ENCODE measurements at regions not wholly inside any gene's neighbourhood (a gene's known extent, or its start where the extent isn't known, plus 50 kb on each side); places are given as distances from the start of the nearest gene placed in this dataset.

DNA sequence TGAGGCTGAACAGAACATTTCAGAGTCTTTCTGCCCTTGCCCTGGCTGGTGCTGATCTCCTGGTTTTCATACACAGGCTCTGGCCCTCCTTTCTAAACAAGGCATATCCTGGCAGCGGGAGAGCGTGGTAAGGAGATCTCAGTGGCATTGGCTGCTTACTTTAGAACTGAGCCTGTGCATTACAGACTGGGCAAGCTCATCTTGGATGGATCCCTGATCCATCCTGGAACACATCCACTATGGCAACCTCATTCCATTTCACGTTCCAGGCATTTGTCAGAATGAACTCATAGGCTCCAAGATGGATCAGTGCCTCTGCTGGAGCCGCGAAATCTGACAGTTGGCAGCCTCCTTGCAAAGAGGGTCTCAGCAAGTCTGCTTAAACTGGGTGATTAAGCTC is 224.5 kb upstream of the PELI2 start:
- DNase-seq (ENCODE audit: low read depth): no peak
- Mint-ChIP-seq H3K4me1 (ENCODE audit: low read depth, unreplicated experiment) (no peaks in the 10 kb centered on the region), H3K27me3 (ENCODE audit: low read depth, unreplicated experiment) (peaks cover 12% of the 10 kb centered on the region)

DNA sequence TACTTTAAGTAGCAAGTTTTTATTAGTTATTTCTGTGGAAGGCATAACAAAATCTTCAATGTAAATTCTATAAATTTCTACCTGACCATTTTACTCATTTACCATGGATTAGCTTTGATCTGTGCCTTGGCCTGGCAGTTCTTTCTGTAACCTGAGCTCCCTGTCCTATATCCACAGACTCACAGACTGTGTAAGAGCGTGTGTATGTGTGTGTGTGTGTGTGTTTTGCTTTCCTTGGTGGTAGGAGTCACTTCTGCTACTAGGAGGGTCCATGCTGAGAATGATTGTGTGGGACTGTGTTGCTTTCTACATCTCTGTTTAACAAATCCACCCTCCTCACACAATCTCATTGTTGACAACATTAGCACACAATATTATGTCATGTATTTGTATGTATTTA is 221.2 kb upstream of the PELI2 start:
- no peaks in the 10 kb centered on the region for H3K27me3 ChIP-seq (ENCODE audit: insufficient read depth, low read length)
- H2AFZ ChIP-seq (ENCODE audit: low read depth, low read length): no peak overlapping the region
- no peak overlapping the region for H3K4me3 ChIP-seq (ENCODE audit: insufficient read depth, low read depth, low read length)
- no peaks in the 10 kb centered on the region for H4K20me1 ChIP-seq (ENCODE audit: insufficient read depth, low read length)
- FAIRE-seq (no peak), DNase-seq (ENCODE audit: low read depth) (no peak)
- no peaks in the 10 kb centered on the region for H3K79me2 ChIP-seq (ENCODE audit: insufficient read depth, low read length)
- peaks cover 7% of the 10 kb centered on the region for H3K4me1 ChIP-seq (ENCODE audit: insufficient read depth, low read length)
- no peak overlapping the region for H3K27ac ChIP-seq (ENCODE audit: low read depth, low read length)
- no peak overlapping the region for H3K4me2 ChIP-seq (ENCODE audit: low read length)
- no peak overlapping the region for H3K9ac ChIP-seq (ENCODE audit: low read length)
- no peak for TF ChIP-seq EZH2 (IDR thresholded peaks at IDR 0.05; ENCODE audit: insufficient read depth, low read length)
- TF ChIP-seq, protein P1, sequence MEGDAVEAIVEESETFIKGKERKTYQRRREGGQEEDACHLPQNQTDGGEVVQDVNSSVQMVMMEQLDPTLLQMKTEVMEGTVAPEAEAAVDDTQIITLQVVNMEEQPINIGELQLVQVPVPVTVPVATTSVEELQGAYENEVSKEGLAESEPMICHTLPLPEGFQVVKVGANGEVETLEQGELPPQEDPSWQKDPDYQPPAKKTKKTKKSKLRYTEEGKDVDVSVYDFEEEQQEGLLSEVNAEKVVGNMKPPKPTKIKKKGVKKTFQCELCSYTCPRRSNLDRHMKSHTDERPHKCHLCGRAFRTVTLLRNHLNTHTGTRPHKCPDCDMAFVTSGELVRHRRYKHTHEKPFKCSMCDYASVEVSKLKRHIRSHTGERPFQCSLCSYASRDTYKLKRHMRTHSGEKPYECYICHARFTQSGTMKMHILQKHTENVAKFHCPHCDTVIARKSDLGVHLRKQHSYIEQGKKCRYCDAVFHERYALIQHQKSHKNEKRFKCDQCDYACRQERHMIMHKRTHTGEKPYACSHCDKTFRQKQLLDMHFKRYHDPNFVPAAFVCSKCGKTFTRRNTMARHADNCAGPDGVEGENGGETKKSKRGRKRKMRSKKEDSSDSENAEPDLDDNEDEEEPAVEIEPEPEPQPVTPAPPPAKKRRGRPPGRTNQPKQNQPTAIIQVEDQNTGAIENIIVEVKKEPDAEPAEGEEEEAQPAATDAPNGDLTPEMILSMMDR (IDR thresholded peaks at IDR 0.05; ENCODE audit: insufficient read depth, low read depth, low read length): no peak
- Mint-ChIP-seq H3K4me3 (ENCODE audit: unreplicated experiment) (no peak overlapping the region), H3K36me3 (ENCODE audit: low read depth, unreplicated experiment) (no peaks in the 10 kb centered on the region), H3K27ac (ENCODE audit: unreplicated experiment) (no peak overlapping the region), H3K4me1 (ENCODE audit: low read depth, unreplicated experiment) (no peaks in the 10 kb centered on the region), H3K27me3 (ENCODE audit: low read depth, unreplicated experiment) (peaks cover 10% of the 10 kb centered on the region), H3K9me3 (ENCODE audit: unreplicated experiment) (peaks cover 3% of the 10 kb centered on the region)
- no peaks in the 10 kb centered on the region for H3K9me3 ChIP-seq (ENCODE audit: insufficient read depth, low read depth, low read length)
- no peaks in the 10 kb centered on the region for H3K36me3 ChIP-seq (ENCODE audit: insufficient read depth, low read length)

More for the DNA sequence above, 224.5 kb upstream of the PELI2 start:
- H3K4me3 ChIP-seq (ENCODE audit: insufficient read depth, low read depth, low read length): no peak overlapping the region
- H3K27ac ChIP-seq (ENCODE audit: low read depth, low read length): no peak overlapping the region
- no peaks in the 10 kb centered on the region for H3K36me3 Mint-ChIP-seq (ENCODE audit: low read depth, unreplicated experiment)
- no peaks in the 10 kb centered on the region for H3K36me3 ChIP-seq (ENCODE audit: insufficient read depth, low read length)
- no peak for FAIRE-seq
- no peak overlapping the region for H3K27ac Mint-ChIP-seq (ENCODE audit: unreplicated experiment)
- no peaks in the 10 kb centered on the region for H3K27me3 ChIP-seq (ENCODE audit: insufficient read depth, low read length)
- no peaks in the 10 kb centered on the region for H3K79me2 ChIP-seq (ENCODE audit: insufficient read depth, low read length)
- peaks cover 3% of the 10 kb centered on the region for H3K9me3 Mint-ChIP-seq (ENCODE audit: unreplicated experiment)
- H2AFZ ChIP-seq (ENCODE audit: low read depth, low read length): no peak overlapping the region
- H3K4me2 ChIP-seq (ENCODE audit: low read length): no peak overlapping the region
- TF ChIP-seq EZH2 (IDR thresholded peaks at IDR 0.05; ENCODE audit: insufficient read depth, low read length): no peak
- TF ChIP-seq, protein P1 (IDR thresholded peaks at IDR 0.05; ENCODE audit: insufficient read depth, low read depth, low read length): no peak
- H4K20me1 ChIP-seq (ENCODE audit: insufficient read depth, low read length): no peaks in the 10 kb centered on the region
- H3K4me3 Mint-ChIP-seq (ENCODE audit: unreplicated experiment): no peak overlapping the region
- H3K4me1 ChIP-seq (ENCODE audit: insufficient read depth, low read length): no peaks in the 10 kb centered on the region
- no peaks in the 10 kb centered on the region for H3K9me3 ChIP-seq (ENCODE audit: insufficient read depth, low read depth, low read length)
- H3K9ac ChIP-seq (ENCODE audit: low read length): no peak overlapping the region

DNA sequence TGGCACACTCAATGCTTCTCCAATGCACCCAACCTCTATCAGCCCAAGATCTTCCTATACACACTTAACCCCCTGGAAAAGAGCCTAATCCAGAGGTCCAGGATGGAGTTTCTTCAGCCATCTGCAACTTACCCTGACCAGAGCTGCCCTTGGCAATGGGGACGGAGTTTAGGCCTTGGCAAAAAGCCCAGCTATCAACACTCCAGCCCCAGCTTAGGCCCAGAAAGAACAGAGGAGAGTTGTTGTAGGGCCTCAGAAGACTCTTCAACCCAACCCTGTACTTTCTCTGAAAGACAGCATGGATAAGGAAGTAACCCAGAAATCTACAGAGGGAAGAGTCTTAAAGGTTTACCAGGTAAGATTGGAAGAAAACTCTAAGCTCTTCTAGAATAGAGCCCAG is 219.3 kb upstream of the PELI2 start:
- Histone ChIP-seq H4K20me1 (ENCODE audit: insufficient read depth, low read length) (no peaks in the 10 kb centered on the region), H3K9me3 (ENCODE audit: insufficient read depth, low read depth, low read length) (no peaks in the 10 kb centered on the region), H3K79me2 (ENCODE audit: insufficient read depth, low read length) (no peaks in the 10 kb centered on the region), H3K9ac (ENCODE audit: low read length) (no peak overlapping the region), H3K27ac (ENCODE audit: low read depth, low read length) (no peak overlapping the region), H3K36me3 (ENCODE audit: insufficient read depth, low read length) (no peaks in the 10 kb centered on the region), H2AFZ (ENCODE audit: low read depth, low read length) (no peak overlapping the region), H3K4me1 (ENCODE audit: insufficient read depth, low read length) (peaks cover 7% of the 10 kb centered on the region), H3K27me3 (ENCODE audit: insufficient read depth, low read length) (no peaks in the 10 kb centered on the region), H3K4me3 (ENCODE audit: insufficient read depth, low read depth, low read length) (no peak overlapping the region), H3K4me2 (ENCODE audit: low read length) (no peak overlapping the region)
- H3K36me3 Mint-ChIP-seq (ENCODE audit: low read depth, unreplicated experiment): no peaks in the 10 kb centered on the region
- H3K4me3 Mint-ChIP-seq (ENCODE audit: unreplicated experiment): no peak overlapping the region
- FAIRE-seq: no peak
- H3K9me3 Mint-ChIP-seq (ENCODE audit: unreplicated experiment): peaks cover 1% of the 10 kb centered on the region
- H3K27ac Mint-ChIP-seq (ENCODE audit: unreplicated experiment): no peak overlapping the region
- DNase-seq (ENCODE audit: low read depth): no peak
- no peaks in the 10 kb centered on the region for H3K4me1 Mint-ChIP-seq (ENCODE audit: low read depth, unreplicated experiment)
- H3K27me3 Mint-ChIP-seq (ENCODE audit: low read depth, unreplicated experiment): peaks cover 2% of the 10 kb centered on the region
- TF ChIP-seq, protein P1 (IDR thresholded peaks at IDR 0.05; ENCODE audit: insufficient read depth, low read depth, low read length): no peak
- no peak for TF ChIP-seq EZH2 (IDR thresholded peaks at IDR 0.05; ENCODE audit: insufficient read depth, low read length)
